HFF-Myc (cell line): ENCODE measurements at regions not wholly inside any gene's neighbourhood (a gene's known extent, or its start where the extent isn't known, plus 50 kb on each side); places are given as distances from the start of the nearest gene placed in this dataset.

Experiments used
- DNase-seq: peaks from one replicate; pipeline ENCODE4 v3.0.0-alpha.2; 2011; ENCODE audit warnings: low read depth; ENCODE audit errors: extremely low read depth
- H3K4me3 ChIP-seq: replicated peaks from 2 replicates; pipeline ENCODE4 v1.5.1; 2011; ENCODE audit warnings: low read depth, mild to moderate bottlenecking, control low read depth, low read length
- TF ChIP-seq, protein P1 (sequence below): IDR thresholded peaks from 2 replicates; pipeline ENCODE4 v1.5.1; 2012; ENCODE audit warnings: mild to moderate bottlenecking, low read depth, low read length, control low read depth; ENCODE audit errors: missing control alignments

DNA sequence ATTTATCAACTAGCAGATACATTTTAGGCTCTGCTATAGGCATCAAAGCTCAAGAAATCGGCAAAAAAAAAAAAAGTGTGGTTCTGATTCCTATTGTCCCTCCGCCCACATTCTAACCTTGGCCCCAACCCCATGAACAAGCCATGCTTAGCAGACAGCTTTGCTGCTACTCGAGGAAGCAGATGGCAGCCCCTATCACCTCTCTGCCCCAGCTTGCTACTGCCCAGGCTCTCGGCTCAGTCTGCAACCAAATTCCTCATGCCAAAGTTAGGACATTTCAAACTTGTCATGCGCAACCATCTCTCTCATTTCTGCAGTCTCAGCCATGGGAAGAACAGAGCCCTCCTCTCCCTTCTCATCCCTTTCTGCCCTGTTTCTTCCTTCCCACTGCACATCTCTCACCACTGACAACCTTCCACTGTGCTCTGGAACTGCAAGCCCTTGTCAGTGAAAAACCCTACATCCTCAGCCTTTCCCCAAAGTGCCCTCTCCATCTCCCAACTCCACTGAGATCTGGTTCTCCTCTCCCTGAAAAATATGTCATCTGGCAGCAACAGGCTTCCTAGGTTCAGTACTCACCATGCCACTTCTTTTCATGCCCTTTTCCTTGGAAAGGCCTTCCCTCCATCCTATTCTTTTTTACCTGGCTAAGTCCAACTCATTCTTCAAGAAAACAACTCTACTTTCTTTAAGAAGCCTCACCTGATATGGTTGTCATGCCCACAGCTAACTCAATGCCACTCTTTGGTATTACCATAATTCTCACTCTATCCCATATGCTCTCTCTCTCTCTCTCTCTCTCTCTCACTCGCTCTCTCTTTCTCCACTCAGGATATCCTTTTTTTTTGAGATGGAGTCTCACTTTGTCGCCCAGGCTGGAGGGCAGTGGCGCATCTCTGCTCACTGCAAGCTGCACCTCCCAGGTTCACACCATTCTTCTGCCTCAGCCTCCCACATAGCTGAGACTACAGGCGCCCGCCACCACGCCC, 60.1 kb upstream of the FHIP2A start:
- TF ChIP-seq, protein P1, sequence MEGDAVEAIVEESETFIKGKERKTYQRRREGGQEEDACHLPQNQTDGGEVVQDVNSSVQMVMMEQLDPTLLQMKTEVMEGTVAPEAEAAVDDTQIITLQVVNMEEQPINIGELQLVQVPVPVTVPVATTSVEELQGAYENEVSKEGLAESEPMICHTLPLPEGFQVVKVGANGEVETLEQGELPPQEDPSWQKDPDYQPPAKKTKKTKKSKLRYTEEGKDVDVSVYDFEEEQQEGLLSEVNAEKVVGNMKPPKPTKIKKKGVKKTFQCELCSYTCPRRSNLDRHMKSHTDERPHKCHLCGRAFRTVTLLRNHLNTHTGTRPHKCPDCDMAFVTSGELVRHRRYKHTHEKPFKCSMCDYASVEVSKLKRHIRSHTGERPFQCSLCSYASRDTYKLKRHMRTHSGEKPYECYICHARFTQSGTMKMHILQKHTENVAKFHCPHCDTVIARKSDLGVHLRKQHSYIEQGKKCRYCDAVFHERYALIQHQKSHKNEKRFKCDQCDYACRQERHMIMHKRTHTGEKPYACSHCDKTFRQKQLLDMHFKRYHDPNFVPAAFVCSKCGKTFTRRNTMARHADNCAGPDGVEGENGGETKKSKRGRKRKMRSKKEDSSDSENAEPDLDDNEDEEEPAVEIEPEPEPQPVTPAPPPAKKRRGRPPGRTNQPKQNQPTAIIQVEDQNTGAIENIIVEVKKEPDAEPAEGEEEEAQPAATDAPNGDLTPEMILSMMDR, result no peak
- H3K4me3 ChIP-seq, result no peak overlapping the region
- DNase-seq, result no peak

DNA sequence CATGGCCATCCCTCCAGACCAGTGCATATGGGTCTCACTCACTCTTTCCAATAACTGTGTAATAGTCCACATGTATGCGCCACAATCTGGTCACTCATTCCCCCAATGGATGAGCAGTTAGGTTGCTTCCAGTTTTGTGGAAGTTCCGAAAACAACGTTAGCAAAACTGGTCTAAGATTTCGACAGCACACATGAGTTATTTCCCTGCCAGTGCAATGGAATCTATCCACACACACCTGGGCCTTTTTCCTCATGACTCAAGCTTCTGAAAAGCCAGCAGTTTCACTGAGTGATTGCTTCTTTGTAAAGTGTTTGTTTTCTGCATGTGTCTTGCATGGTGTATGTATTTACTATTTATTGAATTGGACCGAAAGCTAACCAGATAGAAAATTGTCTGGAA, 58.8 kb upstream of the FHIP2A start:
- TF ChIP-seq, protein P1, result no peak
- no peak overlapping the region for H3K4me3 ChIP-seq
- no peak for DNase-seq

DNA sequence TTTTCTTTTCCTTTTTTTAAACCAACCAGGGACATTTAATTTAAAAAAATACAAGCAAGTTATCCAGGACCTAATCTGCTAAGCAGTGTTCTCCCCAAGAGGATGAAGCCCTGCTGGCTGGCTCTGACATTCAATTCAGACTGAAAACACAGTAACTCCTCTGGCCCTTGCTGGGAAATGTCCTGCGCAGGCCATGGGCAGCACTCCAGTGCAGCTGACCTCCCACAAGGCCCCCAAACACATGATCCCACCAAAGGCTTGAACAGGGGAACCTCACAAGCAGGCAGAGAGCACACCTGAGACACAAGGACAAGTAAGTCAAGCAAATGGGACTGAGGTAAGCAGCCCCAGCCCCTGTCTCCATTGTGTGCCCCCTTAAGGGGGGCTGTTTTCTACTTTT, 56.9 kb upstream of the FHIP2A start:
- no peak overlapping the region for H3K4me3 ChIP-seq
- DNase-seq, result no peak
- TF ChIP-seq, protein P1, result no peak

DNA sequence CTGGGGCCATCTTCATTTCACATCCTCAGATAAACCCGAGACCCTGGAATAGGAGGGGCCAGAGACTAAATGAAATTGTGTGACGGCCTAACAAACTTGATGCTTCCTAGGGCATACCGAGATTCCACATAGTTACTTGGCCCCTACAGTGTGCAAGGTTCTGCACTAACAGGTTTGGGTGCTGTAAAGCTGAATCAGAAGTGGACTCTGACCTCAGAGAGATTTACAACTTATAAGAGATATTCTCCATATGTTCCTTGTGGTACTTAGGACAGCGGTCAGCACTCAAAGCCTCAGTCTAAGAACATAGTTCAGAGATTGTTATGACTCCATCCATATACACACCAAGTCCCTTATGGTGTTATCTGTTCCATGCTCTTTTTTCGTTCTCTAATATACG, 55.1 kb upstream of the FHIP2A start:
- H3K4me3 ChIP-seq, result no peak overlapping the region; the same call in 1 of the 2 replicates
- no peak for DNase-seq
- TF ChIP-seq, protein P1, result no peak

DNA sequence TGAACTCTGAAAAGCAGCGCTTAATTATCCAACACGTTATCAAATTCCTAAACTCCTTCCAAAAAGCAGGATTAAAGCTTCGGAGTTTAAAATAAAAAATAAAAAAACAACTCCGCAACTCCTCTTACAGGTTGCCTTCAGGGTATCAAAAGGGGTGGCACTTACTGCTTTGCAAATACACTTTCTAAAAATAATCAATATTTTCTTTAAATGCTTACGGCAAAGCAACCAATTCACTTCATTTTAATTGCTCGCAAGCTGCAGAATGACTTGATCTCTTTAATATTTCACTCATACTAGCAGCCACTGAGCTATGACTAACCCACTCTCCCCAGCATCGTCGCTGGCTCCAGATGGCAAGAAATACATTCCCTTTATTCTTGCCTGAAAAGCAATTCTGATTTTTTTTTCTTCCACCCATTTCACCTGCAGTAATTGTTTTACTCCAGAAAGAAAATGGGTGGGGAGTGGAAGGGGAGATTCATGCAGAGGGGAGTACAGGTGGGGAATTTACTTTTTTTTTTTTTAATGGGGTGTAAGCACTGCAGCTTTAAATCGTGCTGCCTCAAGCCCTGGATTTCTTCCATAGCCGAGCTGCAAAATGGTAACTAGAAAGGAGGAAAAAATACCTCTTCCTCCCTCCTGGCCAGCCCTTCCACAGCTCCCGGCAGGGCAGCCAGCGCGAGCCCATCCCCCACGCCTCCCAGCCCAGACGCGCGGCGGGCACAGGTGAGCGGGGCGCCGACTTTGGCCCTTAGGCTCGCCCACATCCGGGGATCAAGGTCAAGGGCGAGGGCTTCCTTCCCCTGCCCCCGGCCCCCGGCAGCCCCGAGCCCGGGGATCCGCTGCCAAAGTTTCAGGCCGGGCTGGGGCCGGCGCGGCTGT, 54.2 kb upstream of the FHIP2A start:
- H3K4me3 ChIP-seq, result peak overlapping the region; percentile 60
- TF ChIP-seq, protein P1, result no peak
- DNase-seq, result no peak

DNA sequence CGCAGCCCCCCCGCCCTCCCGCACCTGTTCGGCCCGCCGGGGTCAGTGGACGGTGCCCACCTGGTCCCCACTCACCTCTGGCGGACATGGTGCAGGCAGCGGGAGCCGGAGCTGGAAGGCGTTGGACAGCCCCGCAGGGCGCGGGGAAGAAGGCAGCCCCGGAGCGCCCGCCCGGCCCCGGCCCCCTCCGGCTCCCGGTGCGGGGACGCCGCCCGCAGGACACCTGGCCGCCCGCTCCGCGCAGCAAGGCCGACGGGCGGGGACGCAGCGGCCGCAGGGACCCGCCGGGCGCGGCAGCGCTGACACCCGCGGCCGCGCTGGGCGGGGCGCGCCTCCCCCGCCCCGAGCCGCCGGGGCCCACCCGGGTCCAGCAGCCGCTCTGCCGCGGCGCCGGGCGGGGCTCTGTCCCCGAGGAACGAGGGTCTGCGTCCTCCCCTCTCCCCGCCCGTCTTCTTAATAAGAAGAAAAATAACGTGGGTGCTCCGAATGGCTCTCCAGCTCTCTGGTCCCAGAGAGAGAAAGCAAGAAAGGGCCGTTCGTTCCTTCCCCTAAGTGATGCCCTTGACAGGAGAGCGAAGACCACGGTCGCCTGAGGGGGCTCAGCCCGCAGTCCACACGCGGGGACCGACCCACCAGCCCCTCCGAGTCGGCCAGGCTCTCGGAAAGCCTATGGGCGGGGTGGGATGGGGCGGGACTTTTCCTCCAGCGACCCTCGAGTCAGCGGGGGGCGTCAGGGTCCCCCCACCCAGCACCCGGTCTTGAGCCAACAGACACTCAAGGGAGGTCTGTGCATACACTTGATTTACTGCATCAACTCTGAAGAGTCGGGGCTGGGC, 53.4 kb upstream of the FHIP2A start:
- H3K4me3 ChIP-seq, result peak overlapping the region; percentile 60
- no peak for DNase-seq
- TF ChIP-seq, protein P1, result no peak
